Ishikawa (cell line): ENCODE measurements at regions not wholly inside any gene's neighbourhood (a gene's known extent, or its start where the extent isn't known, plus 50 kb on each side); places are given as distances from the start of the nearest gene placed in this dataset.

Experiments
- CEBPB ChIP-seq: IDR thresholded peaks from 2 replicates; pipeline ENCODE4 v1.6.1; 2012
- CREB1 ChIP-seq: IDR thresholded peaks from 2 replicates; pipeline ENCODE4 v1.6.1; 2012; ENCODE audit warnings: low read depth
- EGR1 ChIP-seq: IDR thresholded peaks from 2 replicates; pipeline ENCODE4 v1.6.1; 2012
- EP300 ChIP-seq: IDR thresholded peaks from 2 replicates; pipeline ENCODE4 v1.6.1; 2012; ENCODE audit warnings: borderline replicate concordance
- FOXM1 ChIP-seq: IDR thresholded peaks from 2 replicates; pipeline ENCODE4 v1.6.1; 2012; ENCODE audit warnings: low read depth, borderline replicate concordance
- MAX ChIP-seq: IDR thresholded peaks from 2 replicates; pipeline ENCODE4 v1.6.1; 2012
- NFIC ChIP-seq: IDR thresholded peaks from 2 replicates; pipeline ENCODE4 v1.6.1; 2012
- RAD21 ChIP-seq: IDR thresholded peaks from 2 replicates; pipeline ENCODE4 v1.6.1; 2012; ENCODE audit warnings: low read depth
- REST ChIP-seq: IDR thresholded peaks from 2 replicates; pipeline ENCODE4 v1.6.1; 2012; ENCODE audit warnings: low read depth, mild to moderate bottlenecking
- TAF1 ChIP-seq: IDR thresholded peaks from 2 replicates; pipeline ENCODE4 v1.6.1; 2012; ENCODE audit warnings: low read depth, mild to moderate bottlenecking
- TCF12 ChIP-seq: IDR thresholded peaks from 2 replicates; pipeline ENCODE4 v1.6.1; 2012; ENCODE audit warnings: low read depth
- TEAD4 ChIP-seq: IDR thresholded peaks from 2 replicates; pipeline ENCODE4 v1.6.1; 2012
- USF1 ChIP-seq: IDR thresholded peaks from 2 replicates; pipeline ENCODE4 v1.6.1; 2012
- YY1 ChIP-seq: IDR thresholded peaks from 2 replicates; pipeline ENCODE4 v1.6.1; 2012; ENCODE audit warnings: low read depth
- ZBTB7A ChIP-seq: IDR thresholded peaks from 2 replicates; pipeline ENCODE4 v1.6.1; 2012; ENCODE audit warnings: low read depth

- TF ChIP-seq MAX, result no peak
- no peak for TF ChIP-seq ZBTB7A
- no peak for TF ChIP-seq CREB1
- no peak for TF ChIP-seq RAD21
- TF ChIP-seq CEBPB, result no peak
These were observed 214.0 kb downstream of the CLIC5 start for GRCh38 chr6:45801471-45802289.

- no peak for TF ChIP-seq MAX
- no peak for TF ChIP-seq TCF12
- no peak for TF ChIP-seq TEAD4
- no peak for TF ChIP-seq TAF1
- no peak for TF ChIP-seq YY1
- no peak for TF ChIP-seq EGR1
- TF ChIP-seq FOXM1, result no peak
- TF ChIP-seq ZBTB7A, result no peak
- no peak for TF ChIP-seq RAD21
These were observed 214.7 kb downstream of the CLIC5 start for GRCh38 chr6:45800911-45801310.

GRCh38 chr6:45795678-45796077, 220.0 kb downstream of the CLIC5 start:
- TF ChIP-seq MAX (no peak), USF1 (no peak), TCF12 (no peak), EGR1 (no peak), FOXM1 (no peak), TAF1 (no peak), ZBTB7A (no peak), CEBPB (no peak), EP300 (no peak), NFIC (no peak), RAD21 (no peak)

GRCh38 chr6:45794465-45794864, 221.2 kb downstream of the CLIC5 start:
- TF ChIP-seq TCF12 (no peak), CEBPB (no peak), TAF1 (no peak), EP300 (no peak), ZBTB7A (no peak), REST (no peak), EGR1 (no peak), TEAD4 (no peak), YY1 (no peak), FOXM1 (no peak), RAD21 (no peak), MAX (no peak), CREB1 (no peak), USF1 (no peak), NFIC (no peak)

GRCh38 chr6:45791211-45792168, 224.2 kb downstream of the CLIC5 start:
- TF ChIP-seq CREB1 (no peak), FOXM1 (no peak), TAF1 (no peak), TEAD4 (peak; percentile 67; the same call in 1 of the 2 replicates), NFIC (no peak)

- no peak for TF ChIP-seq ZBTB7A
- no peak for TF ChIP-seq CREB1
- TF ChIP-seq REST, result no peak
- TF ChIP-seq RAD21, result peak; percentile 10; the same call in 1 of the 2 replicates
- no peak for TF ChIP-seq YY1
- no peak for TF ChIP-seq CEBPB
These were observed 226.4 kb downstream of the CLIC5 start for GRCh38 chr6:45789238-45789637.
